HepG2 (cell line): ENCODE measurements at regions not wholly inside any gene's neighbourhood (a gene's known extent, or its start where the extent isn't known, plus 50 kb on each side); places are given as distances from the start of the nearest gene placed in this dataset.

Experiments used
- ETV6 ChIP-seq: sonication (generic); formaldehyde crosslinking; conservative IDR thresholded peaks from 2 replicates; pipeline ENCODE4 v1.4.0; 2020; ENCODE audit warnings: missing genetic modification reagents
- GATAD2A ChIP-seq: IDR thresholded peaks from 2 replicates; pipeline ENCODE4 v1.6.1; 2016
- KAT8 ChIP-seq: IDR thresholded peaks from 2 replicates; pipeline ENCODE4 v1.6.1; 2016; ENCODE audit warnings: missing genetic modification reagents, missing compliant biosample characterization
- MBNL3 ChIP-seq: fragments of 250-450 bp; sonication (Bioruptor Pico); conservative IDR thresholded peaks from 2 replicates; pipeline ENCODE4 v1.8.0; 2022; ENCODE audit warnings: mild to moderate bottlenecking, inconsistent platforms
- NR3C1 ChIP-seq: sonication (generic); formaldehyde crosslinking; IDR thresholded peaks from 2 replicates; pipeline ENCODE4 v1.4.0; 2020; ENCODE audit warnings: missing genetic modification reagents
- NRL ChIP-seq: sonication (generic); formaldehyde crosslinking; IDR thresholded peaks from 2 replicates; pipeline ENCODE4 v1.5.0; 2020; ENCODE audit warnings: missing genetic modification reagents, mild to moderate bottlenecking, moderate library complexity, borderline replicate concordance
- ZFP1 ChIP-seq: IDR thresholded peaks from 2 replicates; pipeline ENCODE4 v1.6.1; 2016
- ZNF574 ChIP-seq: sonication (generic); formaldehyde crosslinking; IDR thresholded peaks from 2 replicates; pipeline ENCODE4 v1.4.0; 2020; ENCODE audit warnings: missing genetic modification reagents
- ZNF609 ChIP-seq: sonication (generic); formaldehyde crosslinking; IDR thresholded peaks from 2 replicates; pipeline ENCODE4 v1.4.0; 2020; ENCODE audit warnings: mild to moderate bottlenecking, missing genetic modification reagents, borderline replicate concordance
- TF ChIP-seq, protein P1 (sequence below): sonication (generic); formaldehyde crosslinking; IDR thresholded peaks from 2 replicates; pipeline ENCODE4 v1.4.0; 2020; ENCODE audit warnings: missing genetic modification reagents
- TF ChIP-seq, protein P2 (sequence below): sonication (generic); formaldehyde crosslinking; IDR thresholded peaks from 2 replicates; pipeline ENCODE4 v1.4.0; 2020; ENCODE audit warnings: mild to moderate bottlenecking, low read depth, missing genetic modification reagents
- TF ChIP-seq, protein P3 (sequence below), 2 experiments: fragments of 450-650 bp in 1 of 2; sonication (generic) in 1 of 2; formaldehyde crosslinking; IDR thresholded peaks; 2 replicates each; pipeline versions ENCODE4 v1.5.0 to v1.8.0; 2020 to 2022; ENCODE audit warnings: mild to moderate bottlenecking in 1 of 2, missing genetic modification reagents in 1 of 2
- TF ChIP-seq, protein P4 (sequence below): sonication (generic); formaldehyde crosslinking; IDR thresholded peaks from 2 replicates; pipeline ENCODE4 v1.5.1; 2020; ENCODE audit warnings: mild to moderate bottlenecking, moderate library complexity, missing genetic modification reagents

DNA sequence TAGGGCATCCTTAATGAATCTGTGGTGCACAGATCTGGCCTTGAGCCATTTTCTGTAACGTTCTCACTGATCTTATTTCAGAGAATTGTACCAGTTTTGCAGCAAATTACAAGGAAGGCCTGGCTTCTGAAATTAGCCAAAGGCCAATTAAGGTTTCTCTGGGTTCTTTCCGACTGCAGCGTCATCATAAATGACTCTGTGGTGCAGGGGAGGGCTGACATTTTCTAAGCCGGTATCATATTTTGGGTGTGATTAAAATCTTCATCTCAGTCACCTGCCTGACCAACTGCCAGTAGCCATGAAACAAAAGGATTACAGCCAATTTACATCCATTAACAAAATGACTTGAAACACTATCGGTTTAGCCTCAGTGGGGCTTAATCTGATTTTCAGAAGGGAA lies 363.7 kb downstream of the ADRA2A start (continued):
- TF ChIP-seq ZNF574 (CRISPR knock-in tag) (no peak), NR3C1 (CRISPR knock-in tag) (no peak), ZNF609 (CRISPR knock-in tag) (no peak), GATAD2A (CRISPR knock-in tag) (no peak), MBNL3 (CRISPR knock-in tag) (no peak), NRL (CRISPR knock-in tag) (no peak), ZFP1 (CRISPR knock-in tag) (no peak), ETV6 (no peak), KAT8 (no peak)
- TF ChIP-seq, protein P1, sequence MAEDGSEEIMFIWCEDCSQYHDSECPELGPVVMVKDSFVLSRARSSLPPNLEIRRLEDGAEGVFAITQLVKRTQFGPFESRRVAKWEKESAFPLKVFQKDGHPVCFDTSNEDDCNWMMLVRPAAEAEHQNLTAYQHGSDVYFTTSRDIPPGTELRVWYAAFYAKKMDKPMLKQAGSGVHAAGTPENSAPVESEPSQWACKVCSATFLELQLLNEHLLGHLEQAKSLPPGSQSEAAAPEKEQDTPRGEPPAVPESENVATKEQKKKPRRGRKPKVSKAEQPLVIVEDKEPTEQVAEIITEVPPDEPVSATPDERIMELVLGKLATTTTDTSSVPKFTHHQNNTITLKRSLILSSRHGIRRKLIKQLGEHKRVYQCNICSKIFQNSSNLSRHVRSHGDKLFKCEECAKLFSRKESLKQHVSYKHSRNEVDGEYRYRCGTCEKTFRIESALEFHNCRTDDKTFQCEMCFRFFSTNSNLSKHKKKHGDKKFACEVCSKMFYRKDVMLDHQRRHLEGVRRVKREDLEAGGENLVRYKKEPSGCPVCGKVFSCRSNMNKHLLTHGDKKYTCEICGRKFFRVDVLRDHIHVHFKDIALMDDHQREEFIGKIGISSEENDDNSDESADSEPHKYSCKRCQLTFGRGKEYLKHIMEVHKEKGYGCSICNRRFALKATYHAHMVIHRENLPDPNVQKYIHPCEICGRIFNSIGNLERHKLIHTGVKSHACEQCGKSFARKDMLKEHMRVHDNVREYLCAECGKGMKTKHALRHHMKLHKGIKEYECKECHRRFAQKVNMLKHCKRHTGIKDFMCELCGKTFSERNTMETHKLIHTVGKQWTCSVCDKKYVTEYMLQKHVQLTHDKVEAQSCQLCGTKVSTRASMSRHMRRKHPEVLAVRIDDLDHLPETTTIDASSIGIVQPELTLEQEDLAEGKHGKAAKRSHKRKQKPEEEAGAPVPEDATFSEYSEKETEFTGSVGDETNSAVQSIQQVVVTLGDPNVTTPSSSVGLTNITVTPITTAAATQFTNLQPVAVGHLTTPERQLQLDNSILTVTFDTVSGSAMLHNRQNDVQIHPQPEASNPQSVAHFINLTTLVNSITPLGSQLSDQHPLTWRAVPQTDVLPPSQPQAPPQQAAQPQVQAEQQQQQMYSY (CRISPR knock-in tag): no peak
- TF ChIP-seq, protein P2, sequence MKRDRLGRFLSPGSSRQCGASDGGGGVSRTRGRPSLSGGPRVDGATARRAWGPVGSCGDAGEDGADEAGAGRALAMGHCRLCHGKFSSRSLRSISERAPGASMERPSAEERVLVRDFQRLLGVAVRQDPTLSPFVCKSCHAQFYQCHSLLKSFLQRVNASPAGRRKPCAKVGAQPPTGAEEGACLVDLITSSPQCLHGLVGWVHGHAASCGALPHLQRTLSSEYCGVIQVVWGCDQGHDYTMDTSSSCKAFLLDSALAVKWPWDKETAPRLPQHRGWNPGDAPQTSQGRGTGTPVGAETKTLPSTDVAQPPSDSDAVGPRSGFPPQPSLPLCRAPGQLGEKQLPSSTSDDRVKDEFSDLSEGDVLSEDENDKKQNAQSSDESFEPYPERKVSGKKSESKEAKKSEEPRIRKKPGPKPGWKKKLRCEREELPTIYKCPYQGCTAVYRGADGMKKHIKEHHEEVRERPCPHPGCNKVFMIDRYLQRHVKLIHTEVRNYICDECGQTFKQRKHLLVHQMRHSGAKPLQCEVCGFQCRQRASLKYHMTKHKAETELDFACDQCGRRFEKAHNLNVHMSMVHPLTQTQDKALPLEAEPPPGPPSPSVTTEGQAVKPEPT (CRISPR knock-in tag): no peak
- TF ChIP-seq, protein P3, sequence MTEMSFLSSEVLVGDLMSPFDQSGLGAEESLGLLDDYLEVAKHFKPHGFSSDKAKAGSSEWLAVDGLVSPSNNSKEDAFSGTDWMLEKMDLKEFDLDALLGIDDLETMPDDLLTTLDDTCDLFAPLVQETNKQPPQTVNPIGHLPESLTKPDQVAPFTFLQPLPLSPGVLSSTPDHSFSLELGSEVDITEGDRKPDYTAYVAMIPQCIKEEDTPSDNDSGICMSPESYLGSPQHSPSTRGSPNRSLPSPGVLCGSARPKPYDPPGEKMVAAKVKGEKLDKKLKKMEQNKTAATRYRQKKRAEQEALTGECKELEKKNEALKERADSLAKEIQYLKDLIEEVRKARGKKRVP (CRISPR knock-in tag; IDR thresholded peaks at IDR 0.05): no peak
- TF ChIP-seq, protein P4, sequence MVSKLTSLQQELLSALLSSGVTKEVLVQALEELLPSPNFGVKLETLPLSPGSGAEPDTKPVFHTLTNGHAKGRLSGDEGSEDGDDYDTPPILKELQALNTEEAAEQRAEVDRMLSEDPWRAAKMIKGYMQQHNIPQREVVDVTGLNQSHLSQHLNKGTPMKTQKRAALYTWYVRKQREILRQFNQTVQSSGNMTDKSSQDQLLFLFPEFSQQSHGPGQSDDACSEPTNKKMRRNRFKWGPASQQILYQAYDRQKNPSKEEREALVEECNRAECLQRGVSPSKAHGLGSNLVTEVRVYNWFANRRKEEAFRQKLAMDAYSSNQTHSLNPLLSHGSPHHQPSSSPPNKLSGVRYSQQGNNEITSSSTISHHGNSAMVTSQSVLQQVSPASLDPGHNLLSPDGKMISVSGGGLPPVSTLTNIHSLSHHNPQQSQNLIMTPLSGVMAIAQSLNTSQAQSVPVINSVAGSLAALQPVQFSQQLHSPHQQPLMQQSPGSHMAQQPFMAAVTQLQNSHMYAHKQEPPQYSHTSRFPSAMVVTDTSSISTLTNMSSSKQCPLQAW (CRISPR knock-in tag): no peak
